HepG2 (cell line): ENCODE measurements at regions not wholly inside any gene's neighbourhood (a gene's known extent, or its start where the extent isn't known, plus 50 kb on each side); places are given as distances from the start of the nearest gene placed in this dataset.

Source experiments
- CEBPB ChIP-seq: IDR thresholded peaks from 2 replicates; pipeline ENCODE4 v1.6.1; 2011; ENCODE audit warnings: low read depth, low read length, improper control_type of control experiment, borderline replicate concordance
- EZH2 ChIP-seq: conservative IDR thresholded peaks from 2 replicates; pipeline ENCODE4 v1.6.1; 2012; ENCODE audit warnings: mild to moderate bottlenecking, low read depth, low read length, moderate library complexity
- FOXK2 ChIP-seq: fragments of 450-650 bp; IDR thresholded peaks from 2 replicates; pipeline ENCODE4 v1.6.1; 2016
- KIAA2018 ChIP-seq: sonication (generic); formaldehyde crosslinking; IDR thresholded peaks from 2 replicates; pipeline ENCODE4 v1.5.0; 2020; ENCODE audit warnings: mild to moderate bottlenecking, missing genetic modification reagents, borderline replicate concordance
- MAFG ChIP-seq: sonication (generic); formaldehyde crosslinking; IDR thresholded peaks from 2 replicates; pipeline ENCODE4 v1.5.1; 2020; ENCODE audit warnings: mild to moderate bottlenecking, missing genetic modification reagents
- NFYB ChIP-seq: sonication (generic); formaldehyde crosslinking; IDR thresholded peaks from 2 replicates; pipeline ENCODE4 v1.4.0; 2020; ENCODE audit warnings: missing genetic modification reagents
- NR2C2 ChIP-seq: sonication (generic); formaldehyde crosslinking; IDR thresholded peaks from 2 replicates; pipeline ENCODE4 v1.4.0; 2020; ENCODE audit warnings: missing genetic modification reagents, mild to moderate bottlenecking, moderate library complexity, borderline replicate concordance
- POLR2A ChIP-seq, 2 experiments: IDR thresholded peaks; 2 replicates each; pipeline ENCODE4 v1.6.1; 2011; ENCODE audit warnings: low read depth in 2 of 2, low read length in 2 of 2, mild to moderate bottlenecking in 1 of 2, moderate library complexity in 1 of 2; ENCODE audit not compliant: insufficient read depth in 1 of 2
- SIN3A ChIP-seq: IDR thresholded peaks from 2 replicates; pipeline ENCODE4 v1.6.1; 2011; ENCODE audit warnings: low read depth, mild to moderate bottlenecking, control low read depth, low read length, borderline replicate concordance
- TBP ChIP-seq: sonication (generic); formaldehyde crosslinking; IDR thresholded peaks from 2 replicates; pipeline ENCODE4 v1.5.0; 2020; ENCODE audit warnings: missing genetic modification reagents
- ZNF629 ChIP-seq: sonication (generic); formaldehyde crosslinking; conservative IDR thresholded peaks from 2 replicates; pipeline ENCODE4 v1.5.0; 2020; ENCODE audit warnings: missing genetic modification reagents
- ZNF766 ChIP-seq: sonication (generic); formaldehyde crosslinking; IDR thresholded peaks from 2 replicates; pipeline ENCODE4 v1.5.0; 2020; ENCODE audit warnings: missing genetic modification reagents, borderline replicate concordance

DNA sequence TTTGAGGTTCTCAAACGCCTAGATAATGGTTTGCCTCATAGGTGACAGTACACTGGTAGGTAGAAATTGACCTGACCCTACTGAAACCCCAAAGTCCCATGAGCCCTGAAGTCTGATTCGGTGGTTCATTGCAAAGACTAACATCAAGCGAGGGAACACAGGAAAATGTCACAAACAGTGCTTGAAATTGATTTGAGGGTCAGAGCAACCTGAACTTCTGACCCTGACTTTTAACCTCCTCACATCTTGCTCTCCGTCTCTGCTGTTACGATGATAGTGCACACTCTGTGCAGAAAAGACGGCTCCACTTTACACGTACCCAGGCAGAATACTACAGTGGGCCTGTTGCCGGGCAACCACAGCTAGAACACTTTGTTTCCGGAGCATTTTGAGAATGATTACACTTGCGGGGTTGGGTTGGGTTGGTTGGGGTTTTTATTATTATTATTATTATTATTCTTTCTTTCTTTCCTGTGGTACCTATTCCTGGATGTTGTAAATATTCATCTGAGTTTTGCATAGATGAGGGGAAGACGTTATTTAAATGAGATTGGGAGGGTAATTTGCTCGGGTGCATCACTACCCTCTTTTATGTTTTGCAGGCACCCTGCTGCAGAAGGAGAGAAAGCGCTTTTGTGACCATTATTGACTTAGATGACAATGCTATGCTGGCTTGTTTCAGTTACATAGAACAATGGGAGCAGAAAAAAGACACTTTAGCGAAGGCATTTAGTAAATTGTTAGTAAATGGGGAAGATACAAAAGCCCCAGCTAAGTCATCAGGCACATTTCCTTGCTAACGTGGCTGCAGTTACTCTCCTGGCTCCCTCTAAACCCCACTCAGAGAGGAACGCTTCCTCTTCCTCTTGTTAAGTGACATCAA, 438.1 kb upstream of the NRP1 start:
- no peak for TF ChIP-seq POLR2A (IDR thresholded peaks at IDR 0.05; ENCODE audit: insufficient read depth in 1 of 2, low read depth in 2 of 2, low read length in 2 of 2)
- no peak for TF ChIP-seq ZNF766 (CRISPR knock-in tag)
- no peak for TF ChIP-seq TBP (CRISPR knock-in tag)
- no peak for TF ChIP-seq KIAA2018 (CRISPR knock-in tag)
- TF ChIP-seq CEBPB = no peak
- TF ChIP-seq SIN3A = no peak
- TF ChIP-seq NFYB (CRISPR knock-in tag) = no peak
- TF ChIP-seq EZH2 = no peak
- TF ChIP-seq MAFG = no peak
- no peak for TF ChIP-seq ZNF629 (CRISPR knock-in tag)
- TF ChIP-seq NR2C2 (CRISPR knock-in tag) = no peak
- TF ChIP-seq FOXK2 = no peak
